Heart right ventricle (tissue), 16 donors: ENCODE measurements at regions not wholly inside any gene's neighbourhood (a gene's known extent, or its start where the extent isn't known, plus 50 kb on each side); places are given as distances from the start of the nearest gene placed in this dataset.
A peak's percentile ranks its signal among the peaks of the same experiment; 100 is the strongest.

Experiments
- ATAC-seq, 8 donors: fragments of 200-7000 bp; cut with Tn5 transposase; one replicate each; pipeline ENCODE4 v1.9.1; 2020; ENCODE audit warnings: mild to moderate bottlenecking in 8 of 8, moderate library complexity in 8 of 8, moderate number of reproducible peaks in 1 of 8
- DNase-seq, 2 donors: peaks; one replicate each; pipeline ENCODE4 v3.0.0-alpha.2; 2020
- H3K27ac ChIP-seq, 10 donors: fragments of 200-600 bp; sonication (generic) in 2 of 10; one replicate each; pipeline versions ENCODE4 v1.5.0 to v1.8.0; 2020 to 2022; ENCODE audit warnings: mild to moderate bottlenecking in 3 of 10
- H3K27me3 ChIP-seq, 7 donors: fragments of 200-600 bp; one replicate each; pipeline ENCODE4 v1.8.0; 2021 to 2022; ENCODE audit warnings: mild to moderate bottlenecking in 2 of 7
- H3K36me3 ChIP-seq, 9 donors: fragments of 200-600 bp; sonication (generic) in 1 of 9; one replicate each; pipeline versions ENCODE4 v1.5.0 to v1.8.0; 2020 to 2022; ENCODE audit warnings: mild to moderate bottlenecking in 2 of 9
- H3K4me1 ChIP-seq, 9 donors: fragments of 200-600 bp; sonication (generic) in 1 of 9; one replicate each; pipeline versions ENCODE4 v1.5.0 to v1.8.0; 2020 to 2022; ENCODE audit warnings: mild to moderate bottlenecking in 4 of 9
- H3K4me3 ChIP-seq, 10 donors: fragments of 200-600 bp; sonication (generic) in 2 of 10; one replicate each; pipeline versions ENCODE4 v1.5.0 to v1.8.0; 2020 to 2022; ENCODE audit warnings: mild to moderate bottlenecking in 7 of 10, moderate library complexity in 2 of 10
- H3K9me3 ChIP-seq, 11 donors: fragments of 200-600 bp in 10 of 11; sonication (generic) in 2 of 11; one replicate each; pipeline versions ENCODE4 v1.5.0 to v1.8.0; 2013 to 2022; ENCODE audit warnings: mild to moderate bottlenecking in 2 of 11, control low read depth in 1 of 11, moderate library complexity in 1 of 11
- CTCF ChIP-seq, 9 donors: fragments of 200-600 bp; sonication (generic) in 2 of 9; IDR thresholded peaks; one replicate each; pipeline versions ENCODE4 v1.5.0 to v1.8.0; 2021 to 2022; ENCODE audit warnings: antibody characterized with exemption in 9 of 9, mild to moderate bottlenecking in 5 of 9, moderate library complexity in 1 of 9
- WGBS, 2 donors: extraction: QIAGEN DNeasy Blood & Tissue Kit; methylation state at CpG; one replicate each; pipeline ENCODE4 v1.1.7; 2013; ENCODE audit warnings: inconsistent platforms in 1 of 2; 5-methylcytosine and 5-hydroxymethylcytosine counted together
- intact Hi-C, 10 donors: fragments of 100-400 bp; cut with DNase I; formaldehyde crosslinking; loops; one replicate each; pipeline versions ENCODE4 v1.11.1 to v1.14.2; 2022
- donor health status: Arrhythmogenic right ventricular cardiomyopathy.
- donor health status: ischemic (EF 13 %, LVEDD 7.1; RV severe dilation, severe dysfunction).
- donor health status: healthy with polysubstance abuse.
- donor health status: DM: no; HTN: yes; CAD: no.
- donor health status: DM: no; HTN: no; CAD: no.
- donor health status: ischemic (EF 25% LVEDD 6.9; RV normal size, moderate dysfunction).
- donor health status: ischemic (EF 25% LVEDD 5.7; RV mildly dilated, moderate dysfunction).
- donor health status: healthy.
- donor health status: DM: yes; HTN: yes; CAD: no.
- donor health status: Ischemic cardiomyopathy.
- donor health status: ischemic (EF 35%, LVEDD 5.7; RV mildly dilated, moderate dysfunction).
- donor health status: nonischemic (EF 11% LVEDD 7.7; RV severe dilation, severe dysfunction).
- donor health status: DM: yes; HTN: yes; CAD: no.
- donor health status: PGD.
- donor health status: ischemic (EF 29% LVEDD 5.4; RV normal size, mild dysfunction).
- donor health status: nonischemic (EF 23%, LVEDD 6.1; RV moderate dilation, normal function).

- DNase-seq, result no peak
- WGBS, 2 donors, result 84 to 89% methylated on average over 5 of the region's 5 CpGs
- H3K4me3 ChIP-seq, result no peak overlapping the region
- TF ChIP-seq CTCF (IDR thresholded peaks at IDR 0.05), result no peak
- H3K36me3 ChIP-seq, result no peaks in the 10 kb centered on the region
- peaks cover 0 to 13% (median 0%) of the 10 kb centered on the region in 7 donors for H3K27me3 ChIP-seq
- intact Hi-C loops, result loop anchor here in 8 of 10 donors (1.0 to 10.0 kb wide), 10 partner anchors 134 to 486 kb away; partner anchors contain the start of gene ESS2 (in 4 of the 8)
- H3K4me1 ChIP-seq, result peaks cover 0 to 7% (median 0%) of the 10 kb centered on the region in 9 donors
- H3K27ac ChIP-seq, result no peak overlapping the region
- no peak for ATAC-seq
- no peaks in the 10 kb centered on the region for H3K9me3 ChIP-seq
These were observed 83.7 kb upstream of the SEPTIN5 start for GRCh38 chr22:19630614-19631013.

DNA sequence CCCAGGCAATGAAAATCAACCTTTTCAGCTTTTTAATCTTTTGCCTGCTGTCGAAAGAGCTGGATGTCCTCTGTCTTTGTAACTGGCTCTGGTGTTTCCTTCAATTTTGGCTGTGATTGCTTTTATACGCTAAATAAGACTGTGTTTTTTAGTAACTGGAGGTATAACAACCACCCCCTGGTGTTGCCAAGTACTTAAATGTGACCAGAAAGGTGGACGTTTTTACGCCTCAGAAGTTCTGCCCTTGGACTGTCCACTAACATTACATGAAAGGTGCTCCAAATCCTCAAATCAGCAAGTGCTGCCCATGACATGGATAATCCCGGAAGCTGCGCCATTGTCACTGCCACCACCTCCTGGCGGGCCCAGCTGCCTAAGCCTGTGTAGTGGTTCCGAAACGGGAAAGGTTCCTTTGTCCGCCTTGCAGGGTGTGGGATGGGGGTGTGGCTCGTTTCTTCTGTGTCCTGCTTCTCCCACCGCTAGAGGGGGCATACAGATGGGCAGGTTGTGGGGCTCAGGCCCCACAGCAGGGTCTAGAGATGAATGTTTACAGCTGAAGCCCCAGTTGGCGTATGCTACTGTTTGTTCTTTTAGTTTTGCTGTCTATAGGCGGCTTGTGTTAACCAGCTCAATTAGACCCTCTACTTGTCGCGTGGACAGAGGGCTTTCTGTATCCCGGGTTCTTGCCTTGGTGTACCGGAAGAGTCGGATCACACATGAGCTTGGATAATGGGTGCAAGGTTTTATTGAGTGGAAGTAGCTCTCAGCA is 82.2 kb upstream of the SEPTIN5 start:
- 58% methylated on average over 19 of the region's 19 CpGs for WGBS, 2 donors
- Histone ChIP-seq H3K27me3 (peaks cover 0 to 13% (median 0%) of the 10 kb centered on the region in 7 donors), H3K4me3 (no peak overlapping the region), H3K36me3 (no peaks in the 10 kb centered on the region), H3K4me1 (peaks cover 0 to 7% (median 0%) of the 10 kb centered on the region in 9 donors), H3K27ac (no peak overlapping the region), H3K9me3 (no peaks in the 10 kb centered on the region)
- peak in 8 of 9 donors; percentile 9 to 47 (median 32) for TF ChIP-seq CTCF (IDR thresholded peaks at IDR 0.05)
- no peak for DNase-seq
- intact Hi-C loops, result loop anchor here in 7 of 10 donors (2.0 to 10.0 kb wide), 9 partner anchors 135 to 487 kb away; partner anchors contain the start of gene ESS2 (in 4 of the 7)
- ATAC-seq, result peak in 1 of 8 donors; percentile 26

GRCh38 chr22:19632668-19633148 is 81.6 kb upstream of the SEPTIN5 start:
- H3K4me1 ChIP-seq, result peaks cover 0 to 7% (median 0%) of the 10 kb centered on the region in 9 donors
- H3K4me3 ChIP-seq, result no peak overlapping the region
- intact Hi-C loops, result loop anchor here in 7 of 10 donors (5.0 to 10.0 kb wide), 5 partner anchors 140 to 488 kb away; partner anchors contain the start of gene ESS2 (in 3 of the 7)
- peaks cover 0 to 13% (median 0%) of the 10 kb centered on the region in 7 donors for H3K27me3 ChIP-seq
- no peak overlapping the region for H3K27ac ChIP-seq
- TF ChIP-seq CTCF (IDR thresholded peaks at IDR 0.05), result no peak
- no peaks in the 10 kb centered on the region for H3K9me3 ChIP-seq
- no peaks in the 10 kb centered on the region for H3K36me3 ChIP-seq
- no peak for ATAC-seq
- no peak for DNase-seq
- WGBS, 2 donors, result 80 to 82% methylated on average over 17 of the region's 17 CpGs

GRCh38 chr22:19634226-19634975 is 79.9 kb upstream of the SEPTIN5 start:
- WGBS, 2 donors, result 87 to 89% methylated on average over 23 of the region's 23 CpGs
- H3K4me3 ChIP-seq, result no peak overlapping the region

More at GRCh38 chr22:19634226-19634975, 79.9 kb upstream of the SEPTIN5 start:
- TF ChIP-seq CTCF (IDR thresholded peaks at IDR 0.05), result no peak
- ATAC-seq (no peak), DNase-seq (no peak)
- peaks cover 0 to 13% (median 0%) of the 10 kb centered on the region in 7 donors for H3K27me3 ChIP-seq
- intact Hi-C loops, result loop anchor here in 7 of 10 donors (5.0 to 10.0 kb wide), 5 partner anchors 142 to 490 kb away; partner anchors contain the start of gene ESS2 (in 3 of the 7)
- H3K36me3 ChIP-seq, result no peaks in the 10 kb centered on the region
- H3K4me1 ChIP-seq, result peaks cover 0 to 7% (median 0%) of the 10 kb centered on the region in 9 donors
- no peaks in the 10 kb centered on the region for H3K9me3 ChIP-seq
- no peak overlapping the region for H3K27ac ChIP-seq
